ENCODE measurements at regions not wholly inside any gene's neighbourhood (a gene's known extent, or its start where the extent isn't known, plus 50 kb on each side); places are given as distances from the start of the nearest gene placed in this dataset.

- H3K9me3 ChIP-seq (ENCODE audit: control insufficient read depth in 2 of 2, insufficient read depth in 1 of 2, low read length in 1 of 2), result peaks cover 0 to 3% of the 10 kb centered on the region in 2 donors
- no peaks in the 10 kb centered on the region for H3K27me3 ChIP-seq (ENCODE audit: control insufficient read depth in 2 of 2, insufficient read depth in 1 of 2, low read length in 1 of 2)
- no peak for DNase-seq (ENCODE audit: low read depth in 6 of 9, low spot score in 9 of 9)
- no peak overlapping the region for H3K4me3 ChIP-seq (ENCODE audit: low read length in 2 of 2)
- H3K4me1 ChIP-seq (ENCODE audit: control insufficient read depth in 2 of 2, insufficient read depth in 2 of 2, low read length in 2 of 2), result no peaks in the 10 kb centered on the region
- no peaks in the 10 kb centered on the region for H3K36me3 ChIP-seq (ENCODE audit: control insufficient read depth in 2 of 2, insufficient read depth in 2 of 2, low read length in 1 of 2)
- no peak overlapping the region for H3K27ac ChIP-seq (ENCODE audit: low read depth in 1 of 2, low read length in 1 of 2)
These were observed 254.6 kb upstream of the NT5E start for GRCh38 chr6:85195243-85195642.

- peaks cover 0 to 3% of the 10 kb centered on the region in 2 donors for H3K9me3 ChIP-seq (ENCODE audit: control insufficient read depth in 2 of 2, insufficient read depth in 1 of 2, low read length in 1 of 2)
- WGBS, result 56% methylated on average over 3 of the region's 3 CpGs
These were observed 256.5 kb upstream of the NT5E start for GRCh38 chr6:85193339-85193738.

GRCh38 chr6:85192596-85192995 lies 257.3 kb upstream of the NT5E start:
- 71% methylated on average over 4 of the region's 4 CpGs for WGBS
- no peaks in the 10 kb centered on the region for H3K36me3 ChIP-seq (ENCODE audit: control insufficient read depth in 2 of 2, insufficient read depth in 2 of 2, low read length in 1 of 2)
- no peaks in the 10 kb centered on the region for H3K27me3 ChIP-seq (ENCODE audit: control insufficient read depth in 2 of 2, insufficient read depth in 1 of 2, low read length in 1 of 2)

More at GRCh38 chr6:85193339-85193738, 256.5 kb upstream of the NT5E start:
- Histone ChIP-seq H3K4me3 (ENCODE audit: low read length in 2 of 2) (no peak overlapping the region), H3K27me3 (ENCODE audit: control insufficient read depth in 2 of 2, insufficient read depth in 1 of 2, low read length in 1 of 2) (no peaks in the 10 kb centered on the region), H3K27ac (ENCODE audit: low read depth in 1 of 2, low read length in 1 of 2) (no peak overlapping the region), H3K36me3 (ENCODE audit: control insufficient read depth in 2 of 2, insufficient read depth in 2 of 2, low read length in 1 of 2) (no peaks in the 10 kb centered on the region), H3K4me1 (ENCODE audit: control insufficient read depth in 2 of 2, insufficient read depth in 2 of 2, low read length in 2 of 2) (no peaks in the 10 kb centered on the region)
- DNase-seq (ENCODE audit: low read depth in 6 of 9, low spot score in 9 of 9), result no peak

GRCh38 chr6:85192186-85192585 lies 257.7 kb upstream of the NT5E start:
- H3K36me3 ChIP-seq (ENCODE audit: control insufficient read depth in 2 of 2, insufficient read depth in 2 of 2, low read length in 1 of 2), result no peaks in the 10 kb centered on the region
- H3K27ac ChIP-seq (ENCODE audit: low read depth in 1 of 2, low read length in 1 of 2), result no peak overlapping the region
- no peaks in the 10 kb centered on the region for H3K27me3 ChIP-seq (ENCODE audit: control insufficient read depth in 2 of 2, insufficient read depth in 1 of 2, low read length in 1 of 2)
- H3K4me1 ChIP-seq (ENCODE audit: control insufficient read depth in 2 of 2, insufficient read depth in 2 of 2, low read length in 2 of 2), result no peaks in the 10 kb centered on the region
- no peak overlapping the region for H3K4me3 ChIP-seq (ENCODE audit: low read length in 2 of 2)
- H3K9me3 ChIP-seq (ENCODE audit: control insufficient read depth in 2 of 2, insufficient read depth in 1 of 2, low read length in 1 of 2), result peaks cover 0 to 3% of the 10 kb centered on the region in 2 donors
- WGBS, result 82% methylated on average over 1 of the region's 1 CpG
- no peak for DNase-seq (ENCODE audit: low read depth in 6 of 9, low spot score in 9 of 9)

More at GRCh38 chr6:85192596-85192995, 257.3 kb upstream of the NT5E start:
- peaks cover 0 to 3% of the 10 kb centered on the region in 2 donors for H3K9me3 ChIP-seq (ENCODE audit: control insufficient read depth in 2 of 2, insufficient read depth in 1 of 2, low read length in 1 of 2)
- DNase-seq (ENCODE audit: low read depth in 6 of 9, low spot score in 9 of 9), result no peak
- no peak overlapping the region for H3K27ac ChIP-seq (ENCODE audit: low read depth in 1 of 2, low read length in 1 of 2)
- no peak overlapping the region for H3K4me3 ChIP-seq (ENCODE audit: low read length in 2 of 2)
- no peaks in the 10 kb centered on the region for H3K4me1 ChIP-seq (ENCODE audit: control insufficient read depth in 2 of 2, insufficient read depth in 2 of 2, low read length in 2 of 2)

GRCh38 chr6:85191656-85192055 lies 258.2 kb upstream of the NT5E start:
- peaks cover 0 to 3% of the 10 kb centered on the region in 2 donors for H3K9me3 ChIP-seq (ENCODE audit: control insufficient read depth in 2 of 2, insufficient read depth in 1 of 2, low read length in 1 of 2)
- no peak overlapping the region for H3K4me3 ChIP-seq (ENCODE audit: low read length in 2 of 2)
- no peaks in the 10 kb centered on the region for H3K4me1 ChIP-seq (ENCODE audit: control insufficient read depth in 2 of 2, insufficient read depth in 2 of 2, low read length in 2 of 2)
- DNase-seq (ENCODE audit: low read depth in 6 of 9, low spot score in 9 of 9), result no peak
- no peaks in the 10 kb centered on the region for H3K27me3 ChIP-seq (ENCODE audit: control insufficient read depth in 2 of 2, insufficient read depth in 1 of 2, low read length in 1 of 2)
- H3K27ac ChIP-seq (ENCODE audit: low read depth in 1 of 2, low read length in 1 of 2), result no peak overlapping the region
- WGBS, result 94% methylated on average over 2 of the region's 2 CpGs
- no peaks in the 10 kb centered on the region for H3K36me3 ChIP-seq (ENCODE audit: control insufficient read depth in 2 of 2, insufficient read depth in 2 of 2, low read length in 1 of 2)

- H3K4me1 ChIP-seq (ENCODE audit: control insufficient read depth in 2 of 2, insufficient read depth in 2 of 2, low read length in 2 of 2), result no peaks in the 10 kb centered on the region
- WGBS, result 95% methylated on average over 1 of the region's 1 CpG
- no peaks in the 10 kb centered on the region for H3K36me3 ChIP-seq (ENCODE audit: control insufficient read depth in 2 of 2, insufficient read depth in 2 of 2, low read length in 1 of 2)
- no peak overlapping the region for H3K4me3 ChIP-seq (ENCODE audit: low read length in 2 of 2)
- H3K9me3 ChIP-seq (ENCODE audit: control insufficient read depth in 2 of 2, insufficient read depth in 1 of 2, low read length in 1 of 2), result no peaks in the 10 kb centered on the region
- H3K27ac ChIP-seq (ENCODE audit: low read depth in 1 of 2, low read length in 1 of 2), result no peak overlapping the region
- DNase-seq (ENCODE audit: low read depth in 6 of 9, low spot score in 9 of 9), result no peak
- no peaks in the 10 kb centered on the region for H3K27me3 ChIP-seq (ENCODE audit: control insufficient read depth in 2 of 2, insufficient read depth in 1 of 2, low read length in 1 of 2)
These were observed 263.2 kb upstream of the NT5E start for GRCh38 chr6:85186546-85187175.

GRCh38 chr6:85185977-85186376 lies 263.9 kb upstream of the NT5E start:
- Histone ChIP-seq H3K27me3 (ENCODE audit: control insufficient read depth in 2 of 2, insufficient read depth in 1 of 2, low read length in 1 of 2) (no peaks in the 10 kb centered on the region), H3K4me1 (ENCODE audit: control insufficient read depth in 2 of 2, insufficient read depth in 2 of 2, low read length in 2 of 2) (no peaks in the 10 kb centered on the region), H3K27ac (ENCODE audit: low read depth in 1 of 2, low read length in 1 of 2) (no peak overlapping the region), H3K36me3 (ENCODE audit: control insufficient read depth in 2 of 2, insufficient read depth in 2 of 2, low read length in 1 of 2) (no peaks in the 10 kb centered on the region), H3K4me3 (ENCODE audit: low read length in 2 of 2) (no peak overlapping the region), H3K9me3 (ENCODE audit: control insufficient read depth in 2 of 2, insufficient read depth in 1 of 2, low read length in 1 of 2) (no peaks in the 10 kb centered on the region)
- no peak for DNase-seq (ENCODE audit: low read depth in 6 of 9, low spot score in 9 of 9)
- WGBS, result 82% methylated on average over 1 of the region's 1 CpG

- Histone ChIP-seq H3K27me3 (ENCODE audit: control insufficient read depth in 2 of 2, insufficient read depth in 1 of 2, low read length in 1 of 2) (no peaks in the 10 kb centered on the region), H3K4me1 (ENCODE audit: control insufficient read depth in 2 of 2, insufficient read depth in 2 of 2, low read length in 2 of 2) (no peaks in the 10 kb centered on the region)
- no peak for DNase-seq (ENCODE audit: low read depth in 6 of 9, low spot score in 9 of 9)
These were observed 266.0 kb upstream of the NT5E start for GRCh38 chr6:85183841-85184240.

GRCh38 chr6:85172705-85173104 lies 277.2 kb upstream of the NT5E start:
- DNase-seq (ENCODE audit: low read depth in 6 of 9, low spot score in 9 of 9), result no peak
- Histone ChIP-seq H3K4me1 (ENCODE audit: control insufficient read depth in 2 of 2, insufficient read depth in 2 of 2, low read length in 2 of 2) (no peaks in the 10 kb centered on the region), H3K36me3 (ENCODE audit: control insufficient read depth in 2 of 2, insufficient read depth in 2 of 2, low read length in 1 of 2) (no peaks in the 10 kb centered on the region), H3K4me3 (ENCODE audit: low read length in 2 of 2) (no peak overlapping the region), H3K9me3 (ENCODE audit: control insufficient read depth in 2 of 2, insufficient read depth in 1 of 2, low read length in 1 of 2) (no peaks in the 10 kb centered on the region), H3K27me3 (ENCODE audit: control insufficient read depth in 2 of 2, insufficient read depth in 1 of 2, low read length in 1 of 2) (no peaks in the 10 kb centered on the region), H3K27ac (ENCODE audit: low read depth in 1 of 2, low read length in 1 of 2) (no peak overlapping the region)

More at GRCh38 chr6:85183841-85184240, 266.0 kb upstream of the NT5E start:
- Histone ChIP-seq H3K27ac (ENCODE audit: low read depth in 1 of 2, low read length in 1 of 2) (no peak overlapping the region), H3K9me3 (ENCODE audit: control insufficient read depth in 2 of 2, insufficient read depth in 1 of 2, low read length in 1 of 2) (no peaks in the 10 kb centered on the region), H3K4me3 (ENCODE audit: low read length in 2 of 2) (no peak overlapping the region), H3K36me3 (ENCODE audit: control insufficient read depth in 2 of 2, insufficient read depth in 2 of 2, low read length in 1 of 2) (no peaks in the 10 kb centered on the region)
